Fibroblast of the aortic adventitia (primary cell): ENCODE measurements at regions not wholly inside any gene's neighbourhood (a gene's known extent, or its start where the extent isn't known, plus 50 kb on each side); places are given as distances from the start of the nearest gene placed in this dataset.

Experiments
- DNase-seq: peaks from one replicate; pipeline ENCODE4 v3.0.0-alpha.2; 2010; ENCODE audit warnings: low read depth
- H3K4me3 ChIP-seq: 2 replicates; pipeline ENCODE4 v1.5.1; 2011; ENCODE audit warnings: low read depth, mild to moderate bottlenecking, control low read depth, low read length, moderate library complexity
- TF ChIP-seq, protein P1 (sequence below): IDR thresholded peaks from 2 replicates; pipeline ENCODE4 v1.5.1; 2011; ENCODE audit warnings: mild to moderate bottlenecking, low read length, control low read depth, inconsistent platforms; ENCODE audit not compliant: insufficient read depth

DNA sequence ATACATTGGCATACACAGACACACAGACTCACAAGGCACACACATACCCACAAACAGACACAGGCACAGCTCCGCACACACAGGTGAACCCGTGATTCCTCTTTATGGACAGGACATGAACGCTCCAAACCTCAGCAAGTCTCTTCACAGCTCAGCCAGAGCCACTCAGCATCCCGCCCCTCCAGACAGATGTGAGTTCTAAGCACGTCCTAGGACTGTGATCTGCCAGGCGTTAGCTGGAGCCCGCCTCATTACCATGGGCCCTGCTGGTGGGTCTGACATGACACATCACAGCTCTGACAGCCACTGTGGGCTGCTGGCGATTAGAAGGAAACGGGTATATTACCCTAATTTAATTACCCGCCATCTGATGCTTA is 176.7 kb upstream of the PPP2R2D start:
- no peak for DNase-seq

GRCh38 chr10:131724891-131725580 is 175.8 kb upstream of the PPP2R2D start:
- DNase-seq = no peak
- H3K4me3 ChIP-seq = no peak overlapping the region
- TF ChIP-seq, protein P1, sequence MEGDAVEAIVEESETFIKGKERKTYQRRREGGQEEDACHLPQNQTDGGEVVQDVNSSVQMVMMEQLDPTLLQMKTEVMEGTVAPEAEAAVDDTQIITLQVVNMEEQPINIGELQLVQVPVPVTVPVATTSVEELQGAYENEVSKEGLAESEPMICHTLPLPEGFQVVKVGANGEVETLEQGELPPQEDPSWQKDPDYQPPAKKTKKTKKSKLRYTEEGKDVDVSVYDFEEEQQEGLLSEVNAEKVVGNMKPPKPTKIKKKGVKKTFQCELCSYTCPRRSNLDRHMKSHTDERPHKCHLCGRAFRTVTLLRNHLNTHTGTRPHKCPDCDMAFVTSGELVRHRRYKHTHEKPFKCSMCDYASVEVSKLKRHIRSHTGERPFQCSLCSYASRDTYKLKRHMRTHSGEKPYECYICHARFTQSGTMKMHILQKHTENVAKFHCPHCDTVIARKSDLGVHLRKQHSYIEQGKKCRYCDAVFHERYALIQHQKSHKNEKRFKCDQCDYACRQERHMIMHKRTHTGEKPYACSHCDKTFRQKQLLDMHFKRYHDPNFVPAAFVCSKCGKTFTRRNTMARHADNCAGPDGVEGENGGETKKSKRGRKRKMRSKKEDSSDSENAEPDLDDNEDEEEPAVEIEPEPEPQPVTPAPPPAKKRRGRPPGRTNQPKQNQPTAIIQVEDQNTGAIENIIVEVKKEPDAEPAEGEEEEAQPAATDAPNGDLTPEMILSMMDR = no peak

More for the DNA sequence above, 176.7 kb upstream of the PPP2R2D start:
- TF ChIP-seq, protein P1 = no peak
- no peak overlapping the region for H3K4me3 ChIP-seq

DNA sequence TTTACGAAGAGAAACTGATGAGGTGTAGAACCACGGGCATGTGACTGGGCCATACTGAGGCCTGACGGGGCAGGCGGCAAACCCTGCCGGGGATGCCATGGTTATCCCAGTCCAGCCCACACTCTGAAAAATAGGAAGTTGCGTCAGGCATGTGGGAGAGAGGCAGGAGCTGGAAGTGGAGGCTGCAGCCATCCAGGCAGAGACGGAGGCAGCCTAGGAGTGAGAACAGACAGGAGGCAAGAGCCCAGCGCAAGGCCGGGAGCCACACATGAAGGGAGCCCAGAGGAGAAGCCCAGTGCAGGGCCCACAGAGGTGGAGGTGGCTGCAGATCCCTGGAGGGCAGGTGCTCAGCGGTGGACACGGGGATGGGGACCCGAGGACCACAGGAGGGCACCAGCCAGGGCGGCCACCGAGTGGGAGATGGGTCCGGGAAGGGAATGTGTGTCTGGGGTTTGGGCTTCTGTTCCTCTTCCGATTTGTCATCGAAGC is 175.2 kb upstream of the PPP2R2D start:
- no peak for DNase-seq
- TF ChIP-seq, protein P1 = no peak

GRCh38 chr10:131726076-131726880 is 174.5 kb upstream of the PPP2R2D start:
- TF ChIP-seq, protein P1 = no peak
- no peak for DNase-seq
- no peak overlapping the region for H3K4me3 ChIP-seq

More for the DNA sequence above, 175.2 kb upstream of the PPP2R2D start:
- H3K4me3 ChIP-seq = no peak overlapping the region

- TF ChIP-seq, protein P1 = no peak
- H3K4me3 ChIP-seq = no peak overlapping the region
- no peak for DNase-seq
Observed at GRCh38 chr10:131726967-131727366, 173.8 kb upstream of the PPP2R2D start.

GRCh38 chr10:131727560-131727959 is 173.2 kb upstream of the PPP2R2D start:
- TF ChIP-seq, protein P1 = no peak
- DNase-seq = no peak
- no peak overlapping the region for H3K4me3 ChIP-seq
